ENCODE measurements at regions not wholly inside any gene's neighbourhood (a gene's known extent, or its start where the extent isn't known, plus 50 kb on each side); places are given as distances from the start of the nearest gene placed in this dataset.

- DNase-seq, result no peak
Measured at GRCh38 chr5:4137781-4138180, 542.1 kb downstream of the IRX1 start.

- no peak for DNase-seq
Measured at GRCh38 chr5:4142842-4143241, 547.2 kb downstream of the IRX1 start.

- no peak for DNase-seq
Measured at GRCh38 chr5:4144411-4145007, 548.9 kb downstream of the IRX1 start.

GRCh38 chr5:4145511-4145910 is 549.9 kb downstream of the IRX1 start:
- DNase-seq, result no peak

GRCh38 chr5:4148009-4148408 is 552.4 kb downstream of the IRX1 start:
- no peak for DNase-seq

GRCh38 chr5:4150067-4150466 is 554.4 kb downstream of the IRX1 start:
- DNase-seq, result no peak

- no peak for DNase-seq
Measured at GRCh38 chr5:4156153-4156552, 560.5 kb downstream of the IRX1 start.

- DNase-seq, result no peak
Measured at GRCh38 chr5:4156889-4157288, 561.3 kb downstream of the IRX1 start.

GRCh38 chr5:4158750-4159447 is 563.3 kb downstream of the IRX1 start:
- DNase-seq, result no peak

GRCh38 chr5:4159681-4160080 is 564.0 kb downstream of the IRX1 start:
- no peak for DNase-seq

- no peak for DNase-seq
Measured at GRCh38 chr5:4164167-4164566, 568.5 kb downstream of the IRX1 start.

- DNase-seq, result no peak
Measured at GRCh38 chr5:4180703-4181102, 585.1 kb downstream of the IRX1 start.

GRCh38 chr5:4182144-4182543 is 586.5 kb downstream of the IRX1 start:
- no peak for DNase-seq

GRCh38 chr5:4185127-4185526 is 589.5 kb downstream of the IRX1 start:
- no peak for DNase-seq

GRCh38 chr5:4188704-4189103 is 593.1 kb downstream of the IRX1 start:
- DNase-seq, result no peak

GRCh38 chr5:4189317-4189716 is 593.7 kb downstream of the IRX1 start:
- no peak for DNase-seq

- DNase-seq, result no peak
Measured at GRCh38 chr5:4191041-4191440, 595.4 kb downstream of the IRX1 start.

GRCh38 chr5:4191703-4192102 is 596.1 kb downstream of the IRX1 start:
- no peak for DNase-seq

- no peak for DNase-seq
Measured at GRCh38 chr5:4192111-4192510, 596.5 kb downstream of the IRX1 start.

GRCh38 chr5:4196744-4197143 is 601.1 kb downstream of the IRX1 start:
- no peak for DNase-seq

- DNase-seq, result no peak
Measured at GRCh38 chr5:4197151-4197550, 601.5 kb downstream of the IRX1 start.

- DNase-seq, result no peak
Measured at GRCh38 chr5:4198461-4198860, 602.8 kb downstream of the IRX1 start.

GRCh38 chr5:4199049-4199841 is 603.6 kb downstream of the IRX1 start:
- DNase-seq, result no peak

- no peak for DNase-seq
Measured at GRCh38 chr5:4203146-4203545, 607.5 kb downstream of the IRX1 start.
